ENCODE measurements at regions not wholly inside any gene's neighbourhood (a gene's known extent, or its start where the extent isn't known, plus 50 kb on each side); places are given as distances from the start of the nearest gene placed in this dataset.

DNA sequence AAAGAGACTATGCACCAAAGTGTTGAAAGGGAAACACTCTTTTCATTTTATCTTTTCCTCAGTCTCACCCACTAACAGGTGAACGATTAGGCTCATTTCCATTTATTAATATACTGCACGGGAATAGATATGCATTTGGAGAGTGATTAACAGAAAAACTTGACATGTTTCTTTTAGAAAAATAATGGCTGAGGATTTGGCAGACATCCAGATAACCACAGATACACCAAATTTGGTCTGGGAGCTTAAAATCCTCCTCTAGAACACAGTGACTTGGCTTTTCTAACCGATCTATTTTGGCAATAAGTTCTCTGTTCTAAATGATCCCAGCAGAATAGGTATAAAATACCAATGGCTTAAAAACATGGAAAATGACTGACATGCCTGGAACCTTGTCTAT lies 459.3 kb upstream of the SGO1 start:
- ATAC-seq: no peak
- TF ChIP-seq ZNF8 (CRISPR knock-in tag; IDR thresholded peaks at IDR 0.05): no peak
- TF ChIP-seq GLIS3 (CRISPR knock-in tag; IDR thresholded peaks at IDR 0.05): no peak
- TF ChIP-seq, protein P1, sequence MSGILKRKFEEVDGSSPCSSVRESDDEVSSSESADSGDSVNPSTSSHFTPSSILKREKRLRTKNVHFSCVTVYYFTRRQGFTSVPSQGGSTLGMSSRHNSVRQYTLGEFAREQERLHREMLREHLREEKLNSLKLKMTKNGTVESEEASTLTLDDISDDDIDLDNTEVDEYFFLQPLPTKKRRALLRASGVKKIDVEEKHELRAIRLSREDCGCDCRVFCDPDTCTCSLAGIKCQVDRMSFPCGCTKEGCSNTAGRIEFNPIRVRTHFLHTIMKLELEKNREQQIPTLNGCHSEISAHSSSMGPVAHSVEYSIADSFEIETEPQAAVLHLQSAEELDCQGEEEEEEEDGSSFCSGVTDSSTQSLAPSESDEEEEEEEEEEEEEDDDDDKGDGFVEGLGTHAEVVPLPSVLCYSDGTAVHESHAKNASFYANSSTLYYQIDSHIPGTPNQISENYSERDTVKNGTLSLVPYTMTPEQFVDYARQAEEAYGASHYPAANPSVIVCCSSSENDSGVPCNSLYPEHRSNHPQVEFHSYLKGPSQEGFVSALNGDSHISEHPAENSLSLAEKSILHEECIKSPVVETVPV (CRISPR knock-in tag; IDR thresholded peaks at IDR 0.05): no peak
- TF ChIP-seq TOX (CRISPR knock-in tag; IDR thresholded peaks at IDR 0.05; ENCODE audit: borderline replicate concordance): no peak
- TF ChIP-seq, protein P2, sequence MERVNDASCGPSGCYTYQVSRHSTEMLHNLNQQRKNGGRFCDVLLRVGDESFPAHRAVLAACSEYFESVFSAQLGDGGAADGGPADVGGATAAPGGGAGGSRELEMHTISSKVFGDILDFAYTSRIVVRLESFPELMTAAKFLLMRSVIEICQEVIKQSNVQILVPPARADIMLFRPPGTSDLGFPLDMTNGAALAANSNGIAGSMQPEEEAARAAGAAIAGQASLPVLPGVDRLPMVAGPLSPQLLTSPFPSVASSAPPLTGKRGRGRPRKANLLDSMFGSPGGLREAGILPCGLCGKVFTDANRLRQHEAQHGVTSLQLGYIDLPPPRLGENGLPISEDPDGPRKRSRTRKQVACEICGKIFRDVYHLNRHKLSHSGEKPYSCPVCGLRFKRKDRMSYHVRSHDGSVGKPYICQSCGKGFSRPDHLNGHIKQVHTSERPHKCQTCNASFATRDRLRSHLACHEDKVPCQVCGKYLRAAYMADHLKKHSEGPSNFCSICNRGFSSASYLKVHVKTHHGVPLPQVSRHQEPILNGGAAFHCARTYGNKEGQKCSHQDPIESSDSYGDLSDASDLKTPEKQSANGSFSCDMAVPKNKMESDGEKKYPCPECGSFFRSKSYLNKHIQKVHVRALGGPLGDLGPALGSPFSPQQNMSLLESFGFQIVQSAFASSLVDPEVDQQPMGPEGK (CRISPR knock-in tag; IDR thresholded peaks at IDR 0.05; ENCODE audit: borderline replicate concordance): no peak
- no peak for TF ChIP-seq TCF4 (CRISPR knock-in tag; IDR thresholded peaks at IDR 0.05; ENCODE audit: borderline replicate concordance)
- TF ChIP-seq CSDC2 (CRISPR knock-in tag; IDR thresholded peaks at IDR 0.05): no peak
- TF ChIP-seq ZNF565 (CRISPR knock-in tag; conservative IDR thresholded peaks at IDR 0.05; ENCODE audit: low read depth): no peak
- no peak for TF ChIP-seq PPARA (CRISPR knock-in tag; IDR thresholded peaks at IDR 0.05; ENCODE audit: borderline replicate concordance)
- TF ChIP-seq ESRRG (CRISPR knock-in tag; IDR thresholded peaks at IDR 0.05): no peak
- no peak for TF ChIP-seq SNAI2 (CRISPR knock-in tag; IDR thresholded peaks at IDR 0.05)
- no peak for TF ChIP-seq ARNTL (CRISPR knock-in tag; IDR thresholded peaks at IDR 0.05; ENCODE audit: borderline replicate concordance, low read depth)
- TF ChIP-seq, protein P3, sequence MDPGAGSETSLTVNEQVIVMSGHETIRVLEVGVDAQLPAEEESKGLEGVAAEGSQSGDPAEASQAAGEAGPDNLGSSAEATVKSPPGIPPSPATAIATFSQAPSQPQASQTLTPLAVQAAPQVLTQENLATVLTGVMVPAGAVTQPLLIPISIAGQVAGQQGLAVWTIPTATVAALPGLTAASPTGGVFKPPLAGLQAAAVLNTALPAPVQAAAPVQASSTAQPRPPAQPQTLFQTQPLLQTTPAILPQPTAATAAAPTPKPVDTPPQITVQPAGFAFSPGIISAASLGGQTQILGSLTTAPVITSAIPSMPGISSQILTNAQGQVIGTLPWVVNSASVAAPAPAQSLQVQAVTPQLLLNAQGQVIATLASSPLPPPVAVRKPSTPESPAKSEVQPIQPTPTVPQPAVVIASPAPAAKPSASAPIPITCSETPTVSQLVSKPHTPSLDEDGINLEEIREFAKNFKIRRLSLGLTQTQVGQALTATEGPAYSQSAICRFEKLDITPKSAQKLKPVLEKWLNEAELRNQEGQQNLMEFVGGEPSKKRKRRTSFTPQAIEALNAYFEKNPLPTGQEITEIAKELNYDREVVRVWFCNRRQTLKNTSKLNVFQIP (CRISPR knock-in tag; IDR thresholded peaks at IDR 0.05; ENCODE audit: borderline replicate concordance, low read depth): no peak
- TF ChIP-seq, protein P4, sequence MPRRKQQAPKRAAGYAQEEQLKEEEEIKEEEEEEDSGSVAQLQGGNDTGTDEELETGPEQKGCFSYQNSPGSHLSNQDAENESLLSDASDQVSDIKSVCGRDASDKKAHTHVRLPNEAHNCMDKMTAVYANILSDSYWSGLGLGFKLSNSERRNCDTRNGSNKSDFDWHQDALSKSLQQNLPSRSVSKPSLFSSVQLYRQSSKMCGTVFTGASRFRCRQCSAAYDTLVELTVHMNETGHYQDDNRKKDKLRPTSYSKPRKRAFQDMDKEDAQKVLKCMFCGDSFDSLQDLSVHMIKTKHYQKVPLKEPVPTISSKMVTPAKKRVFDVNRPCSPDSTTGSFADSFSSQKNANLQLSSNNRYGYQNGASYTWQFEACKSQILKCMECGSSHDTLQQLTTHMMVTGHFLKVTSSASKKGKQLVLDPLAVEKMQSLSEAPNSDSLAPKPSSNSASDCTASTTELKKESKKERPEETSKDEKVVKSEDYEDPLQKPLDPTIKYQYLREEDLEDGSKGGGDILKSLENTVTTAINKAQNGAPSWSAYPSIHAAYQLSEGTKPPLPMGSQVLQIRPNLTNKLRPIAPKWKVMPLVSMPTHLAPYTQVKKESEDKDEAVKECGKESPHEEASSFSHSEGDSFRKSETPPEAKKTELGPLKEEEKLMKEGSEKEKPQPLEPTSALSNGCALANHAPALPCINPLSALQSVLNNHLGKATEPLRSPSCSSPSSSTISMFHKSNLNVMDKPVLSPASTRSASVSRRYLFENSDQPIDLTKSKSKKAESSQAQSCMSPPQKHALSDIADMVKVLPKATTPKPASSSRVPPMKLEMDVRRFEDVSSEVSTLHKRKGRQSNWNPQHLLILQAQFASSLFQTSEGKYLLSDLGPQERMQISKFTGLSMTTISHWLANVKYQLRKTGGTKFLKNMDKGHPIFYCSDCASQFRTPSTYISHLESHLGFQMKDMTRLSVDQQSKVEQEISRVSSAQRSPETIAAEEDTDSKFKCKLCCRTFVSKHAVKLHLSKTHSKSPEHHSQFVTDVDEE (CRISPR knock-in tag; IDR thresholded peaks at IDR 0.05): no peak
- TF ChIP-seq, protein P5, sequence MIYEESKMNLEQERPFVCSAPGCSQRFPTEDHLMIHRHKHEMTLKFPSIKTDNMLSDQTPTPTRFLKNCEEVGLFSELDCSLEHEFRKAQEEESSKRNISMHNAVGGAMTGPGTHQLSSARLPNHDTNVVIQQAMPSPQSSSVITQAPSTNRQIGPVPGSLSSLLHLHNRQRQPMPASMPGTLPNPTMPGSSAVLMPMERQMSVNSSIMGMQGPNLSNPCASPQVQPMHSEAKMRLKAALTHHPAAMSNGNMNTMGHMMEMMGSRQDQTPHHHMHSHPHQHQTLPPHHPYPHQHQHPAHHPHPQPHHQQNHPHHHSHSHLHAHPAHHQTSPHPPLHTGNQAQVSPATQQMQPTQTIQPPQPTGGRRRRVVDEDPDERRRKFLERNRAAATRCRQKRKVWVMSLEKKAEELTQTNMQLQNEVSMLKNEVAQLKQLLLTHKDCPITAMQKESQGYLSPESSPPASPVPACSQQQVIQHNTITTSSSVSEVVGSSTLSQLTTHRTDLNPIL (CRISPR knock-in tag; IDR thresholded peaks at IDR 0.05; ENCODE audit: low read depth): no peak
- TF ChIP-seq ZNF70 (CRISPR knock-in tag; IDR thresholded peaks at IDR 0.05): no peak
- no peak for TF ChIP-seq RARB (CRISPR knock-in tag; IDR thresholded peaks at IDR 0.05)
- no peak for TF ChIP-seq ISL1 (CRISPR knock-in tag; IDR thresholded peaks at IDR 0.05)

DNA sequence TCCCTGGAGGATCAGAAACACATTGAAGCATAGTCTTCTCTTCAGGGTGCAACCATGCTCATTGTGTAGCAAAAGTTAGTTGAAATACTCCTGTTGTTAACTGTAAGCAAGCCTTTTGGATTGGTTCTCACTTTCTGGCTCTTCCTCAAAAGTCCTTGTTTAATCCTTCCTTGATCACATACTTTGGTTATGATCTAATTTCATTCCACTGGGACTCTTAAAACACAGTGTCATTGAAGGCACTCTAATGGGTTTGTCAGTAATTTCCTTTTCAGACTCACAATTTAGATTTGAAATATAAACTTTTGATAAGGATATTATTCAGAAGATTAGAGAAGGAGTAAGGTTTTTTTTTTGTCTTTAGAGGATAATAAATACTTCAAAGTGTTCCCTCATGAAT lies 451.7 kb upstream of the SGO1 start:
- TF ChIP-seq, protein P2 (CRISPR knock-in tag; IDR thresholded peaks at IDR 0.05; ENCODE audit: borderline replicate concordance): no peak
- peak; percentile 70 for TF ChIP-seq ISL1 (CRISPR knock-in tag; IDR thresholded peaks at IDR 0.05)
- TF ChIP-seq, protein P3 (CRISPR knock-in tag; IDR thresholded peaks at IDR 0.05; ENCODE audit: borderline replicate concordance, low read depth): no peak
- TF ChIP-seq TOX (CRISPR knock-in tag; IDR thresholded peaks at IDR 0.05; ENCODE audit: borderline replicate concordance): no peak
- ATAC-seq: peak; percentile 54; the same call in 2 of the 3 replicates

All from SK-N-SH treated with all-trans-retinoic acid at 6 μM for 48 hours (cell line).